ENCODE measurements at regions not wholly inside any gene's neighbourhood (a gene's known extent, or its start where the extent isn't known, plus 50 kb on each side); places are given as distances from the start of the nearest gene placed in this dataset.

DNA sequence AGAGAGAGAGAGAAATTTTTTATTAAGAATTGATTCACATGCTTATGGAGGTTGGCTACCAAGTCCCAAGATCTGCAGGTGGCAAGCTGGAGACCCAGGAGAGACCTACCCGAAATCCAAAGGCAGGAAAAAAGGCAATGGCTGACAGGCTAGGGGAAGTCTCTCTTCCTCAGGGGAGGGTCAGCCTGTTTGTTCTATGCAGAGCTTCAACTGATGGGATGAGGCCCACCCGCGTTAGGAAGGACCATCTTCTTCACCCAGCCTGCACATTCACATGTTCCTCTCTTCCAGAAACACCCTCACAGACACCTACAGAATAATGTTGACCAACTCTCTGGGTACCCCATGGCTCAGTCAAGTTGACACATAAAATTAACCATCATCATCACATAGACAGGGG is 65.3 kb upstream of the SERP2 start:
- H3K18ac ChIP-seq (ENCODE audit: low read length) = no peak overlapping the region

DNA sequence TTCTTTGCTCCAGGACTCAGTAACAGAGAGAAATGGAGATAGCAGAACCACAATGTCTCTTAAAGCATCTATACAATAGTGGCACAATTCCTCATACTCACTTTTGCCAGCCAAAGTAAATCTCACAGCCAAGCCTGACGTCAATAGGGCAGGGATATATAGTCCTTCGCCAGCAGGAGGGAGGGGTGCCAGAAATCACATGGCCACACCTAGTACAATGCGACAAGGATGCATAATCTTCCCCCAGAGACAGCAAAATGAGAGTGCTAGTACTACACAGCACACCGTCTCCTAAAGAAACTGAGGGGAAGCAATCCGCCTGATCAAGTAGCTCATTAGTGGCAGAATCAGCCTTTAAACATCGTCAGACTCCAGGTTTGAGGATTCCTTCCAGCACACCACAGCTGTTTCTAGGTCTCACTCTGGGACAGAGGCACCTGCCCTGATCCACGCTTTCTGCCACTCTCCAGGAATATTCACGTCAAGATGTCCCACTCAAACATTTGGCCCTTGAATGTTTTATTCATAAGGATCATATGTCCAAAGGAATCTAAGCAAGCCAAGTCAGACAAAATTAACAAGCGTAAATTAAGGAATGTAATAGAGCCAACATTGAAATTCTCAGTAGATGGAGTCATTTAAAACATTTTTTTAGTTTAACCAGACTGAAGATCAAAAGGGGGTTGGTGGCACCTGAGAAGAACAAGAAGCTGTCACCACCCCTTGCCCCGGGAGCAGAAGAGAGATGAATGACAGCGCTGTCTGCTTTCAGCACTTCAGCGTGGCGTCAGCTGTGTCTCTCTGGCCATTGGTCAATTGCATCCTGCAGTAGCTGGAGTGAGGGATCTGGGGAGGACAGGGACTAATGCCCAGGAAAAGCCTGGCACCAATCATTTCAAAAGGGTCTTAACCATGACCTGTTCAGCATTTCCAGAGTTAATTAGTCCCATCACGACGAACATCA is 63.5 kb upstream of the SERP2 start:
- Histone ChIP-seq H3K36me3 (ENCODE audit: control insufficient read depth, insufficient read depth, low read length) (no peaks in the 10 kb centered on the region), H2AK5ac (ENCODE audit: low read length) (no peak overlapping the region), H3K18ac (ENCODE audit: low read length) (no peak overlapping the region), H3K79me1 (ENCODE audit: low read length) (no peaks in the 10 kb centered on the region), H3K27me3 (ENCODE audit: insufficient read depth, low read length, poor library complexity) (no peaks in the 10 kb centered on the region), H3K27ac (ENCODE audit: low read depth, low read length) (no peak overlapping the region), H4K8ac (ENCODE audit: low read depth, low read length) (no peak overlapping the region), H2BK120ac (ENCODE audit: low read depth, low read length) (no peak overlapping the region), H3K4me2 (ENCODE audit: low read length) (no peak overlapping the region), H2BK15ac (replicated peaks; ENCODE audit: low read depth) (no peak overlapping the region), H3K79me2 (ENCODE audit: control insufficient read depth, insufficient read depth, low read length) (no peaks in the 10 kb centered on the region), H3K23ac (ENCODE audit: low read length) (no peak overlapping the region), H3K4me3 (ENCODE audit: low read length) (no peak overlapping the region), H3K9ac (ENCODE audit: low read length) (no peak overlapping the region), H3K56ac (ENCODE audit: low read length) (no peak overlapping the region), H2BK5ac (ENCODE audit: low read length) (no peak overlapping the region), H3K4ac (ENCODE audit: low read depth, low read length) (no peak overlapping the region), H3K4me1 (ENCODE audit: control insufficient read depth, low read depth, low read length) (peaks cover 9% of the 10 kb centered on the region), H4K5ac (ENCODE audit: low read length) (no peak overlapping the region)
- DNase-seq = no peak
- no CpG with 5 or more reads among the region's 15 CpGs for WGBS (ENCODE audit: extremely low coverage, insufficient coverage, low lambda C conversion rate)

More for the DNA sequence above, 65.3 kb upstream of the SERP2 start:
- Histone ChIP-seq H3K4me2 (ENCODE audit: low read length) (no peak overlapping the region), H3K79me1 (ENCODE audit: low read length) (no peaks in the 10 kb centered on the region), H3K4ac (ENCODE audit: low read depth, low read length) (no peak overlapping the region), H4K5ac (ENCODE audit: low read length) (no peak overlapping the region), H2AK5ac (ENCODE audit: low read length) (no peak overlapping the region), H2BK15ac (replicated peaks; ENCODE audit: low read depth) (no peak overlapping the region), H2BK5ac (ENCODE audit: low read length) (no peak overlapping the region), H3K79me2 (ENCODE audit: control insufficient read depth, insufficient read depth, low read length) (no peaks in the 10 kb centered on the region), H3K9ac (ENCODE audit: low read length) (no peak overlapping the region), H3K23ac (ENCODE audit: low read length) (no peak overlapping the region), H3K4me3 (ENCODE audit: low read length) (no peak overlapping the region), H3K4me1 (ENCODE audit: control insufficient read depth, low read depth, low read length) (peaks cover 10% of the 10 kb centered on the region), H3K36me3 (ENCODE audit: control insufficient read depth, insufficient read depth, low read length) (no peaks in the 10 kb centered on the region), H3K27ac (ENCODE audit: low read depth, low read length) (no peak overlapping the region), H4K8ac (ENCODE audit: low read depth, low read length) (no peak overlapping the region), H3K56ac (ENCODE audit: low read length) (no peak overlapping the region), H3K27me3 (ENCODE audit: insufficient read depth, low read length, poor library complexity) (no peaks in the 10 kb centered on the region), H2BK120ac (ENCODE audit: low read depth, low read length) (no peak overlapping the region)
- WGBS (ENCODE audit: extremely low coverage, insufficient coverage, low lambda C conversion rate) = no CpG with 5 or more reads among the region's 3 CpGs
- DNase-seq = no peak

DNA sequence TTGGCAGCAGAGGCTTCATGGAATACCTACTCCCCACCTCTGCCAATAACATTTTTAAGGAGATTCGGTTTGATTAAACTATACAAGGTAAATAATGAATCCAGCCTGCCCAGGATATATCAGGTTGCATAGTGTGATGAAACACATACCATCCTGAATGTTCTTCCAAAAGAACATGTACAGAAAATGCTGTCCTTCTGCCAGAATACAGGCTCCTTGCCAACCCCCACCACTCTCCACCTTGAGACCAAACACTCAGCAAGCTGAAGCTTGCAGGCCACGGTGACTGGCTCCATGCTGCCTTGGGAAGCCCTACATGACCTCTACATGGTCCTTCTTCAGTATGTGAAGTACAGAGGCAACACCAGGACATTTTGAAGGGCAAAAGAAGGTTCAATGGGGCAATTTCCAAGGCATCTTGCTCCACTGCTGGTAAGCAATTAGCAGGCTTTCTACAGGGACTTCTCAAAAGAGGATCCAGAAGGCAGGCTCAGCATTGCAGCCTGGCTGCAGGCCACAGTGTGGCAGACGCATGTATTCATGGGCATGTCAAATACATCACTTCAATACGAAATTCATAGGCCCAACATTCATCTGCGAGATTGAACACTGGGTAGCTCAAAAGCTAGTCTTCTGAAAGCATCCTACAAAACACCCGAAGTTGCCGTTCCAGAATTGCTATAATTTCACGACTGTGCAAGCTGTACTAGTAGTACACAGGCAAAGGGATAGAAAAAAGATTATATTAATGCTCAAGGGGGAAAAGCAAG is 62.4 kb upstream of the SERP2 start:
- no peak for DNase-seq
- no peak overlapping the region for H2BK120ac ChIP-seq (ENCODE audit: low read depth, low read length)
- H3K9ac ChIP-seq (ENCODE audit: low read length) = no peak overlapping the region
- no peaks in the 10 kb centered on the region for H3K27me3 ChIP-seq (ENCODE audit: insufficient read depth, low read length, poor library complexity)
- H3K79me2 ChIP-seq (ENCODE audit: control insufficient read depth, insufficient read depth, low read length) = no peaks in the 10 kb centered on the region
- no peak overlapping the region for H2BK5ac ChIP-seq (ENCODE audit: low read length)
- H2AK5ac ChIP-seq (ENCODE audit: low read length) = no peak overlapping the region
- WGBS (ENCODE audit: extremely low coverage, insufficient coverage, low lambda C conversion rate) = no CpG with 5 or more reads among the region's 8 CpGs
- H3K27ac ChIP-seq (ENCODE audit: low read depth, low read length) = no peak overlapping the region
- no peak overlapping the region for H4K8ac ChIP-seq (ENCODE audit: low read depth, low read length)
- no peak overlapping the region for H2BK15ac ChIP-seq (replicated peaks; ENCODE audit: low read depth)
- no peaks in the 10 kb centered on the region for H3K79me1 ChIP-seq (ENCODE audit: low read length)
- peaks cover 3% of the 10 kb centered on the region for H3K4me1 ChIP-seq (ENCODE audit: control insufficient read depth, low read depth, low read length)
- no peak overlapping the region for H3K4ac ChIP-seq (ENCODE audit: low read depth, low read length)
- no peak overlapping the region for H3K4me3 ChIP-seq (ENCODE audit: low read length)
- H3K4me2 ChIP-seq (ENCODE audit: low read length) = no peak overlapping the region
- no peak overlapping the region for H3K56ac ChIP-seq (ENCODE audit: low read length)
- no peaks in the 10 kb centered on the region for H3K36me3 ChIP-seq (ENCODE audit: control insufficient read depth, insufficient read depth, low read length)
- H4K5ac ChIP-seq (ENCODE audit: low read length) = no peak overlapping the region
- H3K18ac ChIP-seq (ENCODE audit: low read length) = no peak overlapping the region
- H3K23ac ChIP-seq (ENCODE audit: low read length) = no peak overlapping the region

DNA sequence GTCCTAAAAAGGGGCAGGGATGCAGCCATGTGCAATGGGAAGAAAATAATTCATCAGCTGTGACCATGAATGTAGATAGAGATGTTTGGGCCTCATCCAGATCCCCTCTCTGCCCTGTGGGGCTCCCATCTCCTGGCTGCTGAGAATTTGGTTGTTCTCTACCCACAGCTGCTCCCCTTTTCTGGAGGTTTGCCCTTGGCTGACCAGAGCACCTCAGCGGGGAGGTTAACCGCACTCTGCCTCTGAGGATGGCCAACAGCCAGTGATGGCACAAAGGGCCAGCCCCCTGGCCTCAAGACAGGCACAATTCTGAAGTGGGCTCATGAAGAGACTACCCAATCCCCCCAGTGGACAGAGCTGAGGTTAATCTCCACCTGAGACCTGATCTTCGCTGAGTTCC is 61.5 kb upstream of the SERP2 start:
- Histone ChIP-seq H2BK5ac (ENCODE audit: low read length) (no peak overlapping the region), H3K4me1 (ENCODE audit: control insufficient read depth, low read depth, low read length) (no peaks in the 10 kb centered on the region), H3K79me2 (ENCODE audit: control insufficient read depth, insufficient read depth, low read length) (no peaks in the 10 kb centered on the region), H2BK15ac (replicated peaks; ENCODE audit: low read depth) (no peak overlapping the region), H4K8ac (ENCODE audit: low read depth, low read length) (no peak overlapping the region), H3K4ac (ENCODE audit: low read depth, low read length) (no peak overlapping the region), H4K5ac (ENCODE audit: low read length) (no peak overlapping the region), H3K27ac (ENCODE audit: low read depth, low read length) (no peak overlapping the region), H3K56ac (ENCODE audit: low read length) (no peak overlapping the region), H3K4me3 (ENCODE audit: low read length) (no peak overlapping the region), H3K79me1 (ENCODE audit: low read length) (no peaks in the 10 kb centered on the region), H3K36me3 (ENCODE audit: control insufficient read depth, insufficient read depth, low read length) (no peaks in the 10 kb centered on the region), H2AK5ac (ENCODE audit: low read length) (no peak overlapping the region), H3K9ac (ENCODE audit: low read length) (no peak overlapping the region), H3K23ac (ENCODE audit: low read length) (no peak overlapping the region), H3K27me3 (ENCODE audit: insufficient read depth, low read length, poor library complexity) (no peaks in the 10 kb centered on the region), H3K18ac (ENCODE audit: low read length) (no peak overlapping the region), H2BK120ac (ENCODE audit: low read depth, low read length) (no peak overlapping the region), H3K4me2 (ENCODE audit: low read length) (no peak overlapping the region)
- no peak for DNase-seq
- no CpG with 5 or more reads among the region's 3 CpGs for WGBS (ENCODE audit: extremely low coverage, insufficient coverage, low lambda C conversion rate)

DNA sequence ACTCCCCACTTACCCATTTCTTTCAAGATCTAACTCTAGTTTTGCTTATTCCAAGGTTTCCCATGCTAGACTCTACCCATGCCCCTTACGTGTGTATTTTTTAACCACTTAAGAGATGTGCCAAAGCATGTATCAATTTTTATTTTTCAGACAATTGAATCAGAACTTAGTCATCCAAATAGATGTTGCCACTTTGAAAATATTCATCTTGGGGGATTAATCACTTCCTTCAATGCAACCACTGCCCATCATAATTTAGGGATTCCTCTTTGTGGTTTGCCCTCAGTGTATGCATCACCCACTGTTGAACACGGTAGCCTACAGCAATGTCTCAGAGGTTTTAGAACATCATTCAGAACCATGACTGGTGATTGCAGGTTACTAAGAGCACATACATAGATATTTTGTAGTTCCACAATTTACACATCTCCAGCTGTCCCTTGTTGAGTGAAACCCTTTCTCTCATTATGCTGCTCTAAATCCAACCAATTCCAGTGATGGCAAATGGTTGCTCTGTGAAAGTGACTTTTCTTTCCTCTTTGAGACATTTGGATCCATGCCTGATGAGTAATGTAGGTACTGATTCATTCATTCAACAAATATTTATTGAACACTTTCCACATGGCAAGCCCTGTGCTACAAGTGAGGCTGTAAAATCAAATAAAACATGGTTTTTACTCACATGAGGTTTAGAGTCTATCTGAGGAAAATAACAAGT is 60.6 kb upstream of the SERP2 start:
- no peaks in the 10 kb centered on the region for H3K79me2 ChIP-seq (ENCODE audit: control insufficient read depth, insufficient read depth, low read length)
- H3K4me2 ChIP-seq (ENCODE audit: low read length) = no peak overlapping the region
- H3K18ac ChIP-seq (ENCODE audit: low read length) = no peak overlapping the region
- no peak overlapping the region for H3K56ac ChIP-seq (ENCODE audit: low read length)
- H2BK120ac ChIP-seq (ENCODE audit: low read depth, low read length) = no peak overlapping the region
- no peak overlapping the region for H3K4ac ChIP-seq (ENCODE audit: low read depth, low read length)
- H3K9ac ChIP-seq (ENCODE audit: low read length) = no peak overlapping the region
- H3K27ac ChIP-seq (ENCODE audit: low read depth, low read length) = no peak overlapping the region
- no peak overlapping the region for H3K4me3 ChIP-seq (ENCODE audit: low read length)
- H4K5ac ChIP-seq (ENCODE audit: low read length) = no peak overlapping the region
- H2AK5ac ChIP-seq (ENCODE audit: low read length) = no peak overlapping the region
- H2BK15ac ChIP-seq (replicated peaks; ENCODE audit: low read depth) = no peak overlapping the region
- H3K4me1 ChIP-seq (ENCODE audit: control insufficient read depth, low read depth, low read length) = no peaks in the 10 kb centered on the region
- no peaks in the 10 kb centered on the region for H3K79me1 ChIP-seq (ENCODE audit: low read length)
- WGBS (ENCODE audit: extremely low coverage, insufficient coverage, low lambda C conversion rate) = no CpG with 5 or more reads among the region's 2 CpGs
- H4K8ac ChIP-seq (ENCODE audit: low read depth, low read length) = no peak overlapping the region
- no peak overlapping the region for H2BK5ac ChIP-seq (ENCODE audit: low read length)
- H3K23ac ChIP-seq (ENCODE audit: low read length) = no peak overlapping the region
- DNase-seq = no peak
- no peaks in the 10 kb centered on the region for H3K27me3 ChIP-seq (ENCODE audit: insufficient read depth, low read length, poor library complexity)
- no peaks in the 10 kb centered on the region for H3K36me3 ChIP-seq (ENCODE audit: control insufficient read depth, insufficient read depth, low read length)
